Activated CD8-positive, alpha-beta T cell treated with anti-CD3 and anti-CD28 coated beads for 36 hours (primary cell): ENCODE measurements at regions not wholly inside any gene's neighbourhood (a gene's known extent, or its start where the extent isn't known, plus 50 kb on each side); places are given as distances from the start of the nearest gene placed in this dataset.
"Not testable (repeated sequence)": the region's sequence is repeated elsewhere in the genome, so short reads cannot be mapped to it uniquely, and the experiment has no call there.

Source experiments
- ATAC-seq: fragments of 200-7000 bp; cut with Tn5 transposase; one replicate; pipeline ENCODE4 v1.10.0; 2021; ENCODE audit warnings: mild to moderate bottlenecking, moderate library complexity
- CTCF ChIA-PET: fragments of 350-600 bp; sonication (Branson Sonifier 250); formaldehyde crosslinking; loops from one replicate; lab custom pipeline; 2021; ENCODE audit warnings: antibody characterized with exemption; lab: Charles Lee
- POLR2A ChIA-PET: fragments of 350-600 bp; sonication (Branson Sonifier 250); formaldehyde crosslinking; loops from one replicate; lab custom pipeline; 2021; ENCODE audit warnings: antibody characterized with exemption; lab: Charles Lee
- DNase-seq: peaks from one replicate; pipeline ENCODE4 v3.0.0-alpha.2; 2020
- H3K27ac Mint-ChIP-seq: one replicate; pipeline ENCODE4 v1.8.0; 2021; ENCODE audit warnings: mild to moderate bottlenecking, mixed read lengths
- H3K27me3 Mint-ChIP-seq: one replicate; pipeline ENCODE4 v1.8.0; 2021; ENCODE audit warnings: mixed read lengths
- H3K36me3 Mint-ChIP-seq: one replicate; pipeline ENCODE4 v1.8.0; 2021; ENCODE audit warnings: low read depth, mixed read lengths
- H3K4me1 Mint-ChIP-seq: one replicate; pipeline ENCODE4 v1.8.0; 2021; ENCODE audit warnings: low read depth, mixed read lengths
- H3K4me3 Mint-ChIP-seq: one replicate; pipeline ENCODE4 v1.8.0; 2021; ENCODE audit warnings: mild to moderate bottlenecking, moderate library complexity, mixed read lengths
- H3K9me3 Mint-ChIP-seq: one replicate; pipeline ENCODE4 v1.8.0; 2021; ENCODE audit warnings: mixed read lengths
- CTCF ChIP-seq: fragments of 200-600 bp; IDR thresholded peaks from one replicate; pipeline ENCODE4 v1.8.0; 2022; ENCODE audit warnings: antibody characterized with exemption, mild to moderate bottlenecking
- intact Hi-C: fragments of 100-400 bp; cut with micrococcal nuclease; formaldehyde crosslinking; loops from one replicate; pipeline ENCODE4 v1.10.0; 2022

GRCh38 chr6:68031054-68031453 lies 604.0 kb upstream of the ADGRB3 start:
- Mint-ChIP-seq H3K27ac (no peak overlapping the region), H3K4me3 (no peak overlapping the region), H3K9me3 (peaks cover 2% of the 10 kb centered on the region), H3K4me1 (no peaks in the 10 kb centered on the region), H3K36me3 (no peaks in the 10 kb centered on the region), H3K27me3 (no peaks in the 10 kb centered on the region)
- no peak for TF ChIP-seq CTCF
- no peak for DNase-seq
- ATAC-seq: no peak
- ChIA-PET POLR2A (no interaction called here), CTCF (no interaction called here)
- intact Hi-C loops: no loop called here

- no peak for TF ChIP-seq CTCF
- Mint-ChIP-seq H3K9me3 (peaks cover 8% of the 10 kb centered on the region), H3K27me3 (no peaks in the 10 kb centered on the region), H3K4me3 (no peak overlapping the region), H3K4me1 (no peaks in the 10 kb centered on the region), H3K36me3 (no peaks in the 10 kb centered on the region), H3K27ac (no peak overlapping the region)
- no peak for ATAC-seq
- POLR2A ChIA-PET: no interaction called here
- CTCF ChIA-PET: no interaction called here
- DNase-seq: no peak
- intact Hi-C loops: no loop called here
These were observed 608.6 kb upstream of the ADGRB3 start for GRCh38 chr6:68026483-68026882.

GRCh38 chr6:68025764-68026163 lies 609.3 kb upstream of the ADGRB3 start:
- TF ChIP-seq CTCF: no peak
- Mint-ChIP-seq H3K4me3 (no peak overlapping the region), H3K9me3 (peaks cover 8% of the 10 kb centered on the region), H3K4me1 (no peaks in the 10 kb centered on the region), H3K36me3 (no peaks in the 10 kb centered on the region), H3K27me3 (no peaks in the 10 kb centered on the region), H3K27ac (no peak overlapping the region)
- ChIA-PET CTCF (no interaction called here), POLR2A (no interaction called here)
- ATAC-seq: no peak
- DNase-seq: no peak
- intact Hi-C loops: no loop called here

GRCh38 chr6:68024570-68025269 lies 610.4 kb upstream of the ADGRB3 start:
- DNase-seq: no peak
- H3K4me1 Mint-ChIP-seq: no peaks in the 10 kb centered on the region
- ChIA-PET POLR2A (interaction anchor here (0.6 kb wide), 1 partner anchor 233 kb away, joined by 3 read pairs; no protein-coding TSS in a partner anchor), CTCF (no interaction called here)
- H3K4me3 Mint-ChIP-seq: no peak overlapping the region
- H3K36me3 Mint-ChIP-seq: no peaks in the 10 kb centered on the region
- intact Hi-C loops: no loop called here
- TF ChIP-seq CTCF: no peak
- H3K9me3 Mint-ChIP-seq: peaks cover 8% of the 10 kb centered on the region
- H3K27ac Mint-ChIP-seq: no peak overlapping the region
- no peaks in the 10 kb centered on the region for H3K27me3 Mint-ChIP-seq
- no peak for ATAC-seq

- H3K4me3 Mint-ChIP-seq, H3K27me3 Mint-ChIP-seq, POLR2A ChIA-PET, CTCF ChIA-PET, H3K27ac Mint-ChIP-seq, ATAC-seq, DNase-seq, intact Hi-C loops, H3K36me3 Mint-ChIP-seq, H3K4me1 Mint-ChIP-seq: not testable (repeated sequence)
- H3K9me3 Mint-ChIP-seq: peaks cover 11% of the 10 kb centered on the region
These were observed 612.1 kb upstream of the ADGRB3 start for GRCh38 chr6:68022968-68023367.
